ENCODE measurements at regions not wholly inside any gene's neighbourhood (a gene's known extent, or its start where the extent isn't known, plus 50 kb on each side); places are given as distances from the start of the nearest gene placed in this dataset. TPM values are rescaled to one million over a fixed set of nuclear protein-coding genes. Genes with fewer than 3 reads are reported as not detected.

Small RNA genes in the stretch of these regions (small RNA-seq; reads per million reads assigned to genes)
- gene AL163153.1 (ENCODE audit: low read depth) = not detected
- gene AL358913.1 (ENCODE audit: low read depth) = not detected
- gene AL442163.3 (ENCODE audit: low read depth) = not detected

Data from mesenchymal stem cell (in vitro differentiated cells and primary cell).